ENCODE measurements at regions not wholly inside any gene's neighbourhood (a gene's known extent, or its start where the extent isn't known, plus 50 kb on each side); places are given as distances from the start of the nearest gene placed in this dataset.

GRCh38 chr13:103246581-103247200 lies 180.5 kb upstream of the SLC10A2 start:
- TF ChIP-seq CTCF (conservative IDR thresholded peaks at IDR 0.05 in 1 of 2, IDR thresholded peaks at IDR 0.05 in 1 of 2; ENCODE audit: low read depth in 1 of 2, low read length in 2 of 2): no peak
- no peak for TF ChIP-seq EZH2 (IDR thresholded peaks at IDR 0.05; ENCODE audit: low read length, missing control alignments)
